DMS 273 (cell line): ENCODE measurements at regions not wholly inside any gene's neighbourhood (a gene's known extent, or its start where the extent isn't known, plus 50 kb on each side); places are given as distances from the start of the nearest gene placed in this dataset.
A peak's percentile ranks its signal among the peaks of the same experiment; 100 is the strongest.
"Not testable (repeated sequence)": the region's sequence is repeated elsewhere in the genome, so short reads cannot be mapped to it uniquely, and the experiment has no call there.

Experiments used
- DNase-seq: peaks from one replicate; lab custom pipeline; 2025; ENCODE audit not compliant: unreplicated experiment; lab: John Stamatoyannopoulos, UW

DNA sequence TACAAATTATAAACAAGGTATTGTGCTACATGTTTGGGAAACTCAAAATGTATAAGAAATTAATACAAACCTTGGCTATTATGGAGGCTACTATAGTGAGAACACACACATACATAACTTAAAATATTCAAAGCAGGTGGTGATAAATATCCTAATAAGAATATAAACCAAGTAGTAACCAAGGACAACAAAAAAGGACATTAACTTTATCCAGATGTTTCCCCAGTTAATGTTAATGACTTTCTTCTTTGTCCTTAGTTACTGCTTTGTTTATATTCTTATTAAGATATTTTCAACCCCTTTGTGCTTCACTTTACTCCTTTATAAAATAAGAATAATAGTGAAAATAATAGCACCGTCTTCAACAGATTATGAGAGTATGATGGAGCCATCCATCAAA lies 241.6 kb downstream of the CALCRL start:
- DNase-seq: no peak

DNA sequence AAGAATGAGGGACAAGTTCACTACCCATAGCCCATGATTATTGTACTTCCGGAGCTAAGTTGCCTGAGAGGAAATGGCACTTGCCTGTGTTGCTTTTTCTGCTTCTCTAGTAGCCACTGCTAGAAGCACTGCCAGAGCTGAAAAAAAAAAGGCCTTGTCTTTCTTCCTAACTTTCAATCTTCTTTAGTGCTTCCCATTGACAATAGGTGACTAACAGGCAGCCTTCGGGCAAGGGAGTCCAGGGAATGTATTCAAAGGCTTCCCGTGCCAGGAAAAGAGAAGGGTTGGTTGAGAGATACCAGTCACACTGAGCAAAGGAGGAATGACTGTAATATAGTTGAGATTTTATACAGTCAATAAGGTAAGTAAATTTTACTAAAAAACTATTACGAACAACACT lies 242.0 kb downstream of the CALCRL start:
- DNase-seq: no peak

DNA sequence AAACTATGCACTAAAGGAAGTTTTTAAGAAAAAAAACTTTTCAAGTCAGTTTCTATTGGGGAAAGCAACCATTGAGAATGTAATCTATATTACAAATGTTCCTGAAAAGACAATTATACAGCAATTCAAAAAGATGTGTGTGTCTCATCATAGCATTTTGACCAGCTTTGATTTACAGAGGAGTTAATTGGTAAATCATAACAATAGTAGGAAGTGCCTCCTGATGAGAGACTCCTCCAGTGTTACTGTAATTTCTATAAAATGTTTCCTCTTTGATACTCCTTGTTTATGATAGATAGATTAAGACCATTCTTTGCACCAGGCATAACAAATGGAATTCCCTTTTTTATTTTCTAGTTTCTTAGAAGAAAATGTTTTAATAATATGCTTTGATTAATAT lies 249.9 kb downstream of the CALCRL start:
- DNase-seq: no peak

DNA sequence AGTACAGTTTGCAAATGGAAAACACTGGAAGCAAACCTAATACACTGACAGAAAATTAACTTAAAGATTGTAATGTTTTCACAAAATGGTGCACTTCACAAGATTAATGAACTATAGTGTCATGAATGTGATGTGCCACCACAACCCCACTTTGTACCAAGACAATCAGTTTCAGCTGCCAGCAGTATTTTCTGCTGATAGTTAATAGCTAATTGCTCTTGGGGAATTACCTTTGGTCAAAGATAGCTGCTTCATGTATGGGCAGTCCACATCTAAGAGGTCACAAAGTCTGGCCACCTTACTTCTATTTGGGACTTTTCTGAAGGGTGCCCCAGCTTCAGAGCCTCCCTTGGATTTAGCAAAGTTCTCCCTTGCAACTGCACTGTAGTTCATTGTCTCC lies 254.0 kb downstream of the CALCRL start:
- no peak for DNase-seq

GRCh38 chr2:187188783-187189631 lies 259.0 kb downstream of the CALCRL start:
- DNase-seq: no peak

GRCh38 chr2:187187519-187187918 lies 260.5 kb downstream of the CALCRL start:
- DNase-seq: no peak

GRCh38 chr2:187180529-187180928 lies 267.5 kb downstream of the CALCRL start:
- DNase-seq: no peak

- DNase-seq: not testable (repeated sequence)
Measured at GRCh38 chr2:187178876-187179275, 269.2 kb downstream of the CALCRL start.

GRCh38 chr2:187177253-187177652 lies 270.8 kb downstream of the CALCRL start:
- no peak for DNase-seq

- peak; percentile 39 for DNase-seq
Measured at GRCh38 chr2:187174582-187174981, 273.5 kb downstream of the CALCRL start.

DNA sequence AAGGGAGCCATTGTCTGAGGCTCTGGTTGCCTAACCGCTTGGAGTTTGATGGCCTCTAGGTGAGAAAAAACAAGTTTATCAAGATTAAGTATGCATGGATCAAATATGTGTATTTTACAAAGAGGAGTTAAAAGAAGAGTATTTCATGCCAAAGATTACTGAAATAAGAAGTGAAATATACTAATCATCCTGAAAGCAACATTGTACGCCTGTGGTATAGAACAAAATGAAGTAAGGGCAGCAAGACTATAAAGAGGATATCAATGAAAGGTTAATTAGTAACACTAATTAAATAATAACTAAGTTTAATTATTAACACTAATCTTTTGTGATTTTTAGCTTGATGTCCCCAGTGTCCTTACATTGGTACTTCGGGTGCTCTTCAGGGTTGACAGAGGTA lies 276.7 kb downstream of the CALCRL start:
- no peak for DNase-seq

GRCh38 chr2:187169864-187170263 lies 278.2 kb downstream of the CALCRL start:
- DNase-seq: no peak

- no peak for DNase-seq
Measured at GRCh38 chr2:187168720-187169713, 279.0 kb downstream of the CALCRL start.

- DNase-seq: no peak
Measured at GRCh38 chr2:187167491-187167890, 280.6 kb downstream of the CALCRL start.

DNA sequence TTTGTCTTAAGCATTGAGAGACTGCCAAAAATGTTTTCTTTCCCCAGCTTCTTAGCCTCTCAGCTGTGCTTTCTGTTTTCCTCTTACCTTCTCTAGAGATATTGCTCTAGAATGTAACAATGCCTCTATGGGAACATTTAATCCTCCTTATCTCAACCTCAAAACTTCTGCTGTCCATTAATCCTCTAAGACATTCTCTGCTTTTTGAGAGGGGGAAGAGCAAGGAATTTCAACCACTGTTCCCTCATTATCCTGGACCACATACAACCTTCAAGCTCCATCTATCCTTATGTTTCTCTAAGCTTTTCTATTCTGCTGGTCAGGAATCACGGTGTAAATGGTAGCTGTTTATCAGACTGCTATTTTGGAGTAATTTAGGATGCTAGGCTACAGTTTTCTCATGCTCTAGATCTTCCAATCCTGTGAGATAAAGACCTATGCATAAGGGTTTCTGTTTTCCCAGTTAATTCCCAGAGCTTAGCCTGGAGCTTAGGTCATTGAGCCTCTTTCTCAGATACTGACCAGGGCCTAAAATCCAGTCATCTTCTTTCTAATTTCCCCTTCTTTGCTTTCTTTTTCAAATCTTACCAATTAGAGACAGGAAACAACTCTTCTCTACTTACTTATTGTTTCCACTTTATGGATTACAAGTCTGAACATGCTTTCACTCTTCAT lies 282.0 kb downstream of the CALCRL start:
- DNase-seq: no peak

GRCh38 chr2:187158452-187158851 lies 289.6 kb downstream of the CALCRL start:
- no peak for DNase-seq

- DNase-seq: no peak
Measured at GRCh38 chr2:187157046-187157445, 291.0 kb downstream of the CALCRL start.

GRCh38 chr2:187155476-187155875 lies 292.6 kb downstream of the CALCRL start:
- peak; percentile 11 for DNase-seq

DNA sequence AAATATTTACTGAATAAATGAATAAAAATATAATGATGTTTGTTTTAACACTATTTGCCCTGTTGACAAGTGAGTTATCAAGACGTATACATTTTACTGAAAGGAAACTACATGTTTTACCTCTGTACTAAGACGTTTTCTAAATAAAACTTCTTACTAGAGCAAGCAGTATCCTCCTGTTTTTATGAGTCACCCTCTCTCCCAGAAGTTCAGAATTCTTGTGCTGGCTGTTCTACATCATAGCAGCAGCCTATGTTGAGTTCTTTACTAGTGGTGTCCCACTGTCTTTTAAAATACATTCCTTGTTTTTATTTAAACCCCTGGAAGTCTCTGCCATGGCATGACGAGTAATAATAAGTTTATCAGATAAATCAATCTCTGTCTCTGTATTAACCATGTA lies 297.4 kb downstream of the CALCRL start:
- DNase-seq: no peak

DNA sequence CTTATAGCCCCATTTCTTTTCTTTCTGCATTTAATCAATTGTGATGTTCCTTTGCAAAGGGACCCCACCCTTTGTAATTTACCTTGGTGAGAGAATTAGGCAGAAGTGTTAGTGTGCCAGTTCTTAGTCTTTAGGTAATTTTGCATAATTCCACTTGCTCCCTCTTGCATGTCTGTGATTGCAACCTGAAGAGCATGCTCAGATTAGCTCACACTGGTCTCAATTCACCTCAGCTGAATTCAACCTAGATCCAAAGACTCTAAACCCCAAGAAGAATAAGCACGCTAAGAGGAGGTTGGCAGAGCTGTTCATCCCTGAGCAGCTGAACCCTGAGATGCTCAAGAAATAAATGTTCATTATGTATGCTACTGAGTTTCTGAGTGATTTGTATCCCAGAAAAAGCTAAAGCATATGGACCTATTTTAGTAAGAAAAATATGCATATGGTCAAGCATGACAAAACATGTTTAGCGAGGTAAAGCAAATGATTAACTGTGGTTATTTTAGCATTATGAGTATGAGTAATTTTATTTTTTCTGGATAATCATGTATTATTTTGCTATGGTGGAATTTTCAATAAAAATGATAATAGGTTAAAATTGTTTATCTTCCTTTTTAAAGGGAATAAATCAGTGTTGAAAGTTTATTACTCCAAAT lies 299.2 kb upstream of the ZSWIM2 start:
- DNase-seq: peak; percentile 40

DNA sequence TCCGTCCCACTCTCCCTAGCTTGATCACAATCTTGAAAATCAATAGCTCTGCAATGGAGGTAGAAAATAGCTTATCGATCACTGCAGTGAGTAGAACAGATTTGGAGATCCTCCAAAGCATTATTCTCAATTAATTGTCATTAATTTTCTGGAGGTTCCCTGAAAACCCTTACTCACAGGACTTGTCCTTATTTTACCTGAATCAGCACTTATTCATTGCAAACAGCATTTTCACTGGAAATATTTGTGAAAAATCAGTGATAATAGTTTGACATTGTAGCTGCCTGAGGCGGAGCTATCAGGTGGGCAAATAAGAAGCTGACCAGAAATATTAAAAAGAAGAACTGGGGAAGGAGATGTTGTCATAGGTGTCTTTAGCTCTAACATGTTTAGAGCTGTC lies 294.6 kb upstream of the ZSWIM2 start:
- DNase-seq: no peak
